T-helper 1 cell treated with Interleukin-12 subunit alpha and Interleukin-12 subunit beta and Interleukin-4 antibody, amounts not matched to agents 30 ng/mL and 1 ng/mL, for 36 hours (primary cell): ENCODE measurements at regions not wholly inside any gene's neighbourhood (a gene's known extent, or its start where the extent isn't known, plus 50 kb on each side); places are given as distances from the start of the nearest gene placed in this dataset.

ENCODE experiments used
- intact Hi-C: fragments of 100-400 bp; cut with micrococcal nuclease; formaldehyde crosslinking; loops from one replicate; pipeline ENCODE4 v1.15.1; 2024

GRCh38 chr6:156026486-156027247 is 571.0 kb upstream of the NOX3 start:
- intact Hi-C loops: no loop called here

- intact Hi-C loops: no loop called here
These were observed 568.7 kb upstream of the NOX3 start for GRCh38 chr6:156024339-156024738.

- intact Hi-C loops: no loop called here
These were observed 566.2 kb upstream of the NOX3 start for GRCh38 chr6:156021746-156022396.

- intact Hi-C loops: no loop called here
These were observed 562.2 kb upstream of the NOX3 start for GRCh38 chr6:156017838-156018237.

GRCh38 chr6:156016186-156016976 is 560.7 kb upstream of the NOX3 start:
- intact Hi-C loops: no loop called here

- intact Hi-C loops: no loop called here
These were observed 557.5 kb upstream of the NOX3 start for GRCh38 chr6:156013155-156013554.

- intact Hi-C loops: no loop called here
These were observed 554.0 kb upstream of the NOX3 start for GRCh38 chr6:156009656-156010055.

- intact Hi-C loops: no loop called here
These were observed 549.2 kb upstream of the NOX3 start for GRCh38 chr6:156004796-156005195.

GRCh38 chr6:155996151-155996550 is 540.5 kb upstream of the NOX3 start:
- intact Hi-C loops: loop anchor here (10.0 kb wide), 1 partner anchor 1131 kb away; no protein-coding TSS in a partner anchor

- intact Hi-C loops: loop anchor here (10.0 kb wide), 1 partner anchor 1130 kb away; no protein-coding TSS in a partner anchor
These were observed 539.6 kb upstream of the NOX3 start for GRCh38 chr6:155995281-155995680.

- intact Hi-C loops: loop anchor here (5.0 to 10.0 kb wide), 2 partner anchors 67 to 1129 kb away; no protein-coding TSS in a partner anchor
These were observed 538.4 kb upstream of the NOX3 start for GRCh38 chr6:155994086-155994485.

GRCh38 chr6:155993240-155993639 is 537.6 kb upstream of the NOX3 start:
- intact Hi-C loops: loop anchor here (5.0 to 10.0 kb wide), 2 partner anchors 66 to 1128 kb away; no protein-coding TSS in a partner anchor

GRCh38 chr6:155985660-155986138 is 530.1 kb upstream of the NOX3 start:
- intact Hi-C loops: no loop called here

GRCh38 chr6:155980768-155981079 is 525.1 kb upstream of the NOX3 start:
- intact Hi-C loops: no loop called here

GRCh38 chr6:155980014-155980767 is 524.6 kb upstream of the NOX3 start:
- intact Hi-C loops: no loop called here

- intact Hi-C loops: loop anchor here (10.0 kb wide), 1 partner anchor 651 kb away; no protein-coding TSS in a partner anchor
These were observed 519.9 kb upstream of the NOX3 start for GRCh38 chr6:155975506-155975905.

- intact Hi-C loops: loop anchor here (10.0 kb wide), 1 partner anchor 650 kb away; no protein-coding TSS in a partner anchor
These were observed 519.2 kb upstream of the NOX3 start for GRCh38 chr6:155974811-155975323.

- intact Hi-C loops: loop anchor here (10.0 kb wide), 1 partner anchor 650 kb away; no protein-coding TSS in a partner anchor
These were observed 518.7 kb upstream of the NOX3 start for GRCh38 chr6:155974359-155974758.

- intact Hi-C loops: loop anchor here (10.0 kb wide), 1 partner anchor 646 kb away; no protein-coding TSS in a partner anchor
These were observed 515.5 kb upstream of the NOX3 start for GRCh38 chr6:155970876-155971708.

GRCh38 chr6:155970472-155970871 is 514.8 kb upstream of the NOX3 start:
- intact Hi-C loops: loop anchor here (10.0 kb wide), 1 partner anchor 646 kb away; no protein-coding TSS in a partner anchor
